T-cell (primary cell): ENCODE measurements at regions not wholly inside any gene's neighbourhood (a gene's known extent, or its start where the extent isn't known, plus 50 kb on each side); places are given as distances from the start of the nearest gene placed in this dataset.

Experiments used
- ATAC-seq, 4 experiments: fragments of 200-7000 bp in 3 of 4; fragments of 150-1000 bp in 1 of 4; cut with Tn5 transposase; replicated peaks in 1 of 4; 1 replicate in 3 of 4; 2 replicates in 1 of 4; pipeline ENCODE4 v1.10.0; 2021; ENCODE audit warnings: moderate library complexity in 3 of 4, mild to moderate bottlenecking in 2 of 4, moderate number of reproducible peaks in 1 of 4
- CTCF ChIA-PET, 2 donors: fragments of 300-600 bp; sonication (Branson Sonifier 250); formaldehyde crosslinking; loops; one replicate each; lab custom pipeline; 2022; ENCODE audit warnings: antibody characterized with exemption in 2 of 2; lab: Charles Lee
- POLR2A ChIA-PET, 2 donors: fragments of 300-600 bp; sonication (Branson Sonifier 250); formaldehyde crosslinking; loops; one replicate each; lab custom pipeline; 2022; ENCODE audit warnings: antibody characterized with exemption in 2 of 2; lab: Charles Lee
- DNase-seq, 35 experiments: peaks; one replicate each; pipeline versions ENCODE4 v3.0.0 to v3.0.0-alpha.2; 2013 to 2023
- H3K27ac ChIP-seq: one replicate; pipeline ENCODE4 v1.5.1; 2013; ENCODE audit warnings: low read length
- H3K27me3 ChIP-seq, 2 experiments: replicated peaks in 1 of 2; 1 replicate in 1 of 2; 2 replicates in 1 of 2; pipeline versions ENCODE4 v1.6.1 to v1.7.0; 2013; ENCODE audit warnings: low read length in 1 of 2, mixed read lengths in 1 of 2; ENCODE audit not compliant: control insufficient read depth in 2 of 2, insufficient read depth in 2 of 2; ENCODE audit errors: extremely low read depth in 1 of 2
- H3K36me3 ChIP-seq, 2 donors: 1 replicate in 1 of 2; 2 replicates in 1 of 2; pipeline versions ENCODE4 v1.6.1 to v1.7.0; 2013; ENCODE audit warnings: low read length in 1 of 2; ENCODE audit not compliant: control insufficient read depth in 2 of 2, insufficient read depth in 1 of 2; ENCODE audit errors: extremely low read depth in 1 of 2
- H3K4me1 ChIP-seq, 2 experiments: 1 replicate in 1 of 2; 2 replicates in 1 of 2; pipeline versions ENCODE4 v1.6.1 to v1.7.0; 2013; ENCODE audit warnings: low read length in 2 of 2, mixed read lengths in 1 of 2; ENCODE audit not compliant: insufficient read depth in 2 of 2, control insufficient read depth in 1 of 2; ENCODE audit errors: extremely low read depth in 1 of 2
- H3K4me3 ChIP-seq, 2 donors: 1 replicate in 1 of 2; 2 replicates in 1 of 2; pipeline versions ENCODE4 v1.5.1 to v1.7.0; 2013; ENCODE audit warnings: mild to moderate bottlenecking in 2 of 2, low read length in 1 of 2, moderate library complexity in 1 of 2; ENCODE audit not compliant: control insufficient read depth in 1 of 2; ENCODE audit errors: extremely low read depth in 1 of 2
- H3K9me3 ChIP-seq: 2 replicates; pipeline ENCODE4 v1.7.0; 2013
- H3K27ac Mint-ChIP-seq, 2 donors: one replicate each; pipeline ENCODE4 v1.8.0; 2020 to 2021; ENCODE audit warnings: mild to moderate bottlenecking in 2 of 2, mixed read lengths in 2 of 2
- H3K27me3 Mint-ChIP-seq, 2 donors: one replicate each; pipeline ENCODE4 v1.8.0; 2021 to 2022; ENCODE audit warnings: mixed read lengths in 2 of 2
- H3K36me3 Mint-ChIP-seq: one replicate; pipeline ENCODE4 v1.8.0; 2021; ENCODE audit warnings: mixed read lengths
- H3K4me1 Mint-ChIP-seq, 3 donors: one replicate each; pipeline ENCODE4 v1.8.0; 2020 to 2022; ENCODE audit warnings: mixed read lengths in 3 of 3, mild to moderate bottlenecking in 1 of 3
- H3K4me3 Mint-ChIP-seq, 3 donors: one replicate each; pipeline ENCODE4 v1.8.0; 2020 to 2022; ENCODE audit warnings: mild to moderate bottlenecking in 3 of 3, mixed read lengths in 3 of 3, moderate library complexity in 3 of 3
- H3K9me3 Mint-ChIP-seq, 3 donors: one replicate each; pipeline ENCODE4 v1.8.0; 2020 to 2022; ENCODE audit warnings: mixed read lengths in 3 of 3
- WGBS: methylation state at CpG from one replicate; pipeline ENCODE4 v1.1.5; 2013; ENCODE audit warnings: missing lambda C conversion rate; ENCODE audit not compliant: insufficient coverage; 5-methylcytosine and 5-hydroxymethylcytosine counted together

- no peaks in the 10 kb centered on the region for H3K36me3 Mint-ChIP-seq
- Histone ChIP-seq H3K4me3 (no peak overlapping the region), H3K9me3 (no peaks in the 10 kb centered on the region), H3K4me1 (no peaks in the 10 kb centered on the region), H3K36me3 (no peaks in the 10 kb centered on the region), H3K27ac (no peak overlapping the region), H3K27me3 (no peaks in the 10 kb centered on the region)
- H3K27me3 Mint-ChIP-seq = peaks cover 0 to 6% of the 10 kb centered on the region in 2 donors
- POLR2A ChIA-PET = interaction anchor here in 1 of 2 donors (0.8 kb wide), 1 partner anchor 15 kb away, joined by 3 read pairs; no protein-coding TSS in a partner anchor
- ATAC-seq = no peak
- peaks cover 0 to 3% (median 0%) of the 10 kb centered on the region in 3 donors for H3K9me3 Mint-ChIP-seq
- CTCF ChIA-PET = no interaction called here
- no peak overlapping the region for H3K4me3 Mint-ChIP-seq
- 80% methylated on average over 2 of the region's 8 CpGs for WGBS
- no peaks in the 10 kb centered on the region for H3K4me1 Mint-ChIP-seq
- DNase-seq = no peak
- H3K27ac Mint-ChIP-seq = no peak overlapping the region
These were observed 65.3 kb downstream of the BTBD3 start for GRCh38 chr20:11982955-11983470.

- no peak overlapping the region for H3K27ac ChIP-seq
- H3K4me3 ChIP-seq = no peak overlapping the region
- no peaks in the 10 kb centered on the region for H3K36me3 ChIP-seq
- Mint-ChIP-seq H3K4me3 (no peak overlapping the region), H3K27me3 (peaks cover 0 to 7% of the 10 kb centered on the region in 2 donors), H3K9me3 (peaks cover 0 to 4% (median 0%) of the 10 kb centered on the region in 3 donors), H3K27ac (no peak overlapping the region), H3K36me3 (no peaks in the 10 kb centered on the region), H3K4me1 (no peaks in the 10 kb centered on the region)
- ChIA-PET CTCF (no interaction called here), POLR2A (no interaction called here)
- H3K9me3 ChIP-seq = no peaks in the 10 kb centered on the region
- no peaks in the 10 kb centered on the region for H3K27me3 ChIP-seq
- H3K4me1 ChIP-seq = no peaks in the 10 kb centered on the region
- DNase-seq (no peak), ATAC-seq (no peak)
These were observed 69.3 kb downstream of the BTBD3 start for GRCh38 chr20:11986954-11987353.

- Histone ChIP-seq H3K27me3 (no peaks in the 10 kb centered on the region), H3K27ac (no peak overlapping the region), H3K4me3 (no peak overlapping the region), H3K9me3 (no peaks in the 10 kb centered on the region), H3K4me1 (no peaks in the 10 kb centered on the region), H3K36me3 (no peaks in the 10 kb centered on the region)
- peaks cover 0 to 4% (median 0%) of the 10 kb centered on the region in 3 donors for H3K9me3 Mint-ChIP-seq
- no peak overlapping the region for H3K4me3 Mint-ChIP-seq
- ATAC-seq = no peak
- ChIA-PET CTCF (no interaction called here), POLR2A (no interaction called here)
- WGBS = no CpG with 5 or more reads among the region's 1 CpG
- no peaks in the 10 kb centered on the region for H3K36me3 Mint-ChIP-seq
- peaks cover 0 to 7% of the 10 kb centered on the region in 2 donors for H3K27me3 Mint-ChIP-seq
- no peaks in the 10 kb centered on the region for H3K4me1 Mint-ChIP-seq
- DNase-seq = no peak
- no peak overlapping the region for H3K27ac Mint-ChIP-seq
These were observed 69.8 kb downstream of the BTBD3 start for GRCh38 chr20:11987526-11987925.

- 100% methylated on average over 3 of the region's 7 CpGs for WGBS
- Mint-ChIP-seq H3K9me3 (peaks cover 0 to 6% (median 0%) of the 10 kb centered on the region in 3 donors), H3K4me3 (no peak overlapping the region), H3K27me3 (peaks cover 0 to 7% of the 10 kb centered on the region in 2 donors), H3K36me3 (no peaks in the 10 kb centered on the region), H3K4me1 (no peaks in the 10 kb centered on the region), H3K27ac (no peak overlapping the region)
- Histone ChIP-seq H3K36me3 (no peaks in the 10 kb centered on the region), H3K4me3 (no peak overlapping the region), H3K27me3 (no peaks in the 10 kb centered on the region), H3K27ac (no peak overlapping the region), H3K9me3 (no peaks in the 10 kb centered on the region), H3K4me1 (no peaks in the 10 kb centered on the region)
- ChIA-PET POLR2A (no interaction called here), CTCF (interaction anchor here in 1 of 2 donors (0.7 kb wide), 1 partner anchor 26 kb away, joined by 4 read pairs; no protein-coding TSS in a partner anchor)
- no peak for DNase-seq
- no peak for ATAC-seq
These were observed 71.5 kb downstream of the BTBD3 start for GRCh38 chr20:11989018-11989771.

GRCh38 chr20:11992426-11992825, 74.7 kb downstream of the BTBD3 start:
- H3K36me3 Mint-ChIP-seq = no peaks in the 10 kb centered on the region
- peaks cover 0 to 7% (median 0%) of the 10 kb centered on the region in 3 donors for H3K9me3 Mint-ChIP-seq
- ATAC-seq (no peak), DNase-seq (no peak)
- Histone ChIP-seq H3K9me3 (no peaks in the 10 kb centered on the region), H3K27me3 (no peaks in the 10 kb centered on the region), H3K36me3 (no peaks in the 10 kb centered on the region), H3K27ac (no peak overlapping the region), H3K4me3 (no peak overlapping the region), H3K4me1 (no peaks in the 10 kb centered on the region)
- CTCF ChIA-PET = no interaction called here
- H3K27ac Mint-ChIP-seq = no peak overlapping the region
- peaks cover 0 to 4% of the 10 kb centered on the region in 2 donors for H3K27me3 Mint-ChIP-seq
- no peak overlapping the region for H3K4me3 Mint-ChIP-seq
- POLR2A ChIA-PET = interaction anchor here in 1 of 2 donors (0.5 kb wide), 1 partner anchor 170 kb away, joined by 3 read pairs; no protein-coding TSS in a partner anchor
- 71% methylated on average over 1 of the region's 2 CpGs for WGBS
- H3K4me1 Mint-ChIP-seq = no peaks in the 10 kb centered on the region

GRCh38 chr20:11993886-11994461, 76.3 kb downstream of the BTBD3 start:
- Mint-ChIP-seq H3K27ac (no peak overlapping the region), H3K27me3 (peaks cover 0 to under 1% of the 10 kb centered on the region in 2 donors), H3K4me3 (no peak overlapping the region), H3K4me1 (no peaks in the 10 kb centered on the region), H3K9me3 (peaks cover 0 to 7% (median 0%) of the 10 kb centered on the region in 3 donors), H3K36me3 (no peaks in the 10 kb centered on the region)
- H3K9me3 ChIP-seq = no peaks in the 10 kb centered on the region
- H3K27me3 ChIP-seq = no peaks in the 10 kb centered on the region
- H3K36me3 ChIP-seq = no peaks in the 10 kb centered on the region
- H3K27ac ChIP-seq = no peak overlapping the region
- WGBS = 95% methylated on average over 7 of the region's 7 CpGs
- H3K4me1 ChIP-seq = no peaks in the 10 kb centered on the region
- ATAC-seq (no peak), DNase-seq (no peak)
- POLR2A ChIA-PET = interaction anchor here in 1 of 2 donors (0.6 kb wide), 1 partner anchor 17 kb away, joined by 6 read pairs; no protein-coding TSS in a partner anchor
- CTCF ChIA-PET = no interaction called here
- no peak overlapping the region for H3K4me3 ChIP-seq
